WI38 (cell line): ENCODE measurements at regions not wholly inside any gene's neighbourhood (a gene's known extent, or its start where the extent isn't known, plus 50 kb on each side); places are given as distances from the start of the nearest gene placed in this dataset.

Experiments used
- H3K4me3 ChIP-seq: 2 replicates; pipeline ENCODE4 v1.5.1; 2011; ENCODE audit warnings: low read depth, mild to moderate bottlenecking, control low read depth, low read length
- CTCF ChIP-seq: IDR thresholded peaks from 2 replicates; pipeline ENCODE4 v1.5.1; 2012; ENCODE audit warnings: low read depth, mild to moderate bottlenecking, control low read depth, low read length

GRCh38 chr13:40479196-40479845 lies 187.1 kb downstream of the FOXO1 start:
- no peak for TF ChIP-seq CTCF
- no peak overlapping the region for H3K4me3 ChIP-seq

- no peak for TF ChIP-seq CTCF
- H3K4me3 ChIP-seq: no peak overlapping the region
Observed at GRCh38 chr13:40480012-40480914, 186.2 kb downstream of the FOXO1 start.

- no peak for TF ChIP-seq CTCF
- no peak overlapping the region for H3K4me3 ChIP-seq
Observed at GRCh38 chr13:40480915-40481516, 185.4 kb downstream of the FOXO1 start.

- no peak for TF ChIP-seq CTCF
Observed at GRCh38 chr13:40483601-40484000, 182.8 kb downstream of the FOXO1 start.

GRCh38 chr13:40484101-40484800 lies 182.2 kb downstream of the FOXO1 start:
- TF ChIP-seq CTCF: no peak
- no peak overlapping the region for H3K4me3 ChIP-seq

More at GRCh38 chr13:40483601-40484000, 182.8 kb downstream of the FOXO1 start:
- no peak overlapping the region for H3K4me3 ChIP-seq

- H3K4me3 ChIP-seq: no peak overlapping the region
- TF ChIP-seq CTCF: no peak
Observed at GRCh38 chr13:40484974-40485373, 181.5 kb downstream of the FOXO1 start.
